GM12874 (cell line): ENCODE measurements at regions not wholly inside any gene's neighbourhood (a gene's known extent, or its start where the extent isn't known, plus 50 kb on each side); places are given as distances from the start of the nearest gene placed in this dataset.

ENCODE experiments used
- CTCF ChIP-seq: IDR thresholded peaks from 2 replicates; pipeline ENCODE4 v1.5.1; 2011; ENCODE audit warnings: low read depth, mild to moderate bottlenecking, control low read depth, low read length, moderate library complexity; ENCODE audit not compliant: insufficient read depth

- TF ChIP-seq CTCF = no peak
Observed at GRCh38 chr18:39523281-39523680, 1957.7 kb upstream of the CELF4 start.

- no peak for TF ChIP-seq CTCF
Observed at GRCh38 chr18:39521164-39521563, 1955.6 kb upstream of the CELF4 start.

GRCh38 chr18:39519741-39520140 lies 1954.1 kb upstream of the CELF4 start:
- no peak for TF ChIP-seq CTCF

GRCh38 chr18:39515299-39515698 lies 1949.7 kb upstream of the CELF4 start:
- no peak for TF ChIP-seq CTCF

- TF ChIP-seq CTCF = no peak
Observed at GRCh38 chr18:39513186-39513585, 1947.6 kb upstream of the CELF4 start.

- TF ChIP-seq CTCF = no peak
Observed at GRCh38 chr18:39506581-39507330, 1941.2 kb upstream of the CELF4 start.

GRCh38 chr18:39500306-39500705 lies 1934.7 kb upstream of the CELF4 start:
- no peak for TF ChIP-seq CTCF
